DND-41 (cell line): ENCODE measurements at regions not wholly inside any gene's neighbourhood (a gene's known extent, or its start where the extent isn't known, plus 50 kb on each side); places are given as distances from the start of the nearest gene placed in this dataset.

Experiments
- CTCF ChIP-seq: IDR thresholded peaks from 2 replicates; pipeline ENCODE4 v1.5.1; 2012; ENCODE audit warnings: borderline replicate concordance, low read length, moderate library complexity, mild to moderate bottlenecking; ENCODE audit not compliant: poor library complexity, severe bottlenecking; ENCODE audit errors: extremely low read depth
- EZH2 ChIP-seq: IDR thresholded peaks from 3 replicates; pipeline ENCODE4 v1.6.1; 2012; ENCODE audit warnings: borderline replicate concordance, low read depth, mild to moderate bottlenecking, moderate library complexity, low read length, inconsistent platforms; ENCODE audit not compliant: severe bottlenecking

GRCh38 chr11:21650961-21651360 lies 541.9 kb upstream of the ANO5 start:
- TF ChIP-seq CTCF: no peak
- TF ChIP-seq EZH2: no peak
